ENCODE measurements at regions not wholly inside any gene's neighbourhood (a gene's known extent, or its start where the extent isn't known, plus 50 kb on each side); places are given as distances from the start of the nearest gene placed in this dataset.

DNA sequence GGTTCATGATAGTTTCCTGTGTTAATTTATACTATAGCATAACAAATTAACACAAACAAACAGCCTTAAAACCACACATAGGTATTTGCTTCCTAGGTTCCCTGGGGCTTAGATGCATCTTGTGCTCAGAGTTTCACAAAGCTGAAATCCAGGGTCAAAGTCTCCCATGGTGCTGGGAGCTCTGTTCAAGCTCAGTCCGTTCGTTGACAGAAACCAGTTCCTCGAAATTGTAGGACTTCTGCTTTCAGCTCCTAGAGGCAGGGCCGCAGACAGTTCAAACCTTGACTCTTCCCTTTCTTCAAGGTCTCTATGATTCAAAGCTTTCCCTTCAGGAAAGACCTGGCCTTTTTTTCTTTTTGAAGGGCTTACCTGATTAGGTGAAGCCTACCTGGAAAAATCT lies 90.5 kb downstream of the VSTM2A start:
- TF ChIP-seq POLR2A (IDR thresholded peaks at IDR 0.05; ENCODE audit: low read depth, low read length) (no peak), POLR2AphosphoS5 (IDR thresholded peaks at IDR 0.05; ENCODE audit: low read depth, low read length) (no peak), TAF1 (IDR thresholded peaks at IDR 0.05; ENCODE audit: low read depth, low read length) (no peak), PAX5 (IDR thresholded peaks at IDR 0.05; ENCODE audit: insufficient read depth, low read length, severe bottlenecking) (no peak), POU2F2 (IDR thresholded peaks at IDR 0.05; ENCODE audit: low read depth, low read length) (no peak), SPI1 (IDR thresholded peaks at IDR 0.05; ENCODE audit: low read depth, low read length) (no peak)
